ENCODE measurements at regions not wholly inside any gene's neighbourhood (a gene's known extent, or its start where the extent isn't known, plus 50 kb on each side); places are given as distances from the start of the nearest gene placed in this dataset.

DNA sequence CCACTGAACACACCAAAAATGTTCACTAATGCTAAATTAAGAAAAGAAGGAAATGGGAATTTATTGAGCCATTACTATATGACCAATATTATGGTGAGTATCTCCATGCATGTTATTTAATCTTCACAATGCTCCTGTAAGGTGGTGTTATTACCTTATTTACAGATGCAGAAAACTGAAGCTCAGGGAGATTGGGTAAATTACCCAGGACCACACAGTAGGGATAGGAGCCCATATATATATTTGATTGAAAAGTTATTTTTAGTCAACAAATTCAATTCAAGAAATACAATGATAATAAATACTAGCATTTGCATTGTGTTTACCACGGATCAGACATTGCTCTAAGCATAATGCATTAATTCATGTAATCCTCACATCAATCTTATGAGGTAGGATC lies 202.2 kb upstream of the FBXO11 start:
- Histone ChIP-seq H3K9ac (ENCODE audit: low read depth, low read length) (no peak overlapping the region), H3K9me3 (ENCODE audit: insufficient read depth, low read depth, low read length) (no peaks in the 10 kb centered on the region), H3K27ac (ENCODE audit: low read length) (no peak overlapping the region), H3K4me1 (ENCODE audit: insufficient read depth, low read length) (peaks cover 15% of the 10 kb centered on the region), H3K4me3 (ENCODE audit: low read length) (no peak overlapping the region), H3K36me3 (ENCODE audit: insufficient read depth, low read depth, low read length) (no peaks in the 10 kb centered on the region), H3K27me3 (ENCODE audit: insufficient read depth, low read length) (no peaks in the 10 kb centered on the region)

DNA sequence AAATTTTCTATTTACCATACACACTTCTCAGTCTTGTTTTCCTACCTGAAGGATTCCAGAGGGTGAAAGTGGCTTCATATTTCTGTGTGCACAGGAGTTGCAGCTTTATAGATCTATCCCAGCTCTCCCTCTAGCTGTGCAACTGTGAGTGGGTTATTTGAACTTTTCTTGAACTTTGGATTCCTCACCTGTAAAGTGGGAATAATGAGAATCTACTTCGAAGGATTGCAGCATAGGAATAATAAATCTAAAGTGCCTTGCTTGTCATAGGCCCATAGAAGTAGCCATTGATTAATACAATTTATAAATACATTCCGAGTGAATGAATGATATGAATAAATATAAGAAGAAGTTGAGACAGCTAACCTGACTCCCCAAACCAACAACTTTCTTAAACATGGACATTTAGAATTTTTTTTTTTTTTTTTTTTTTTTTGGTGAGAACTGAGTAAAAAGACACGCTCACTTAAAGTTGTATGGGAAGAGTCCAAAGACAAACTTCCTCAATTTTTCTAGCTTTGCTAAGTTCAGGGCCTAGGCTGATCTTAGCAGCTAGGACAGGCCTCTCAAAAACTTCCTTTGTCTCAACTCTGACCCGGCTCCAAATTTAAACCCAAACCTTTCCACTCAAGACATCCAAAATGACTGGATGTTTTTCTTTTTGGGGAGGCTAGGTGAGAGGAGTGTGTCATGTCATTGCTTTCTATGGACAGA lies 203.3 kb upstream of the FBXO11 start:
- peaks cover 15% of the 10 kb centered on the region for H3K4me1 ChIP-seq (ENCODE audit: insufficient read depth, low read length)
- H3K27ac ChIP-seq (ENCODE audit: low read length) = no peak overlapping the region
- H3K27me3 ChIP-seq (ENCODE audit: insufficient read depth, low read length) = no peaks in the 10 kb centered on the region
- no peaks in the 10 kb centered on the region for H3K36me3 ChIP-seq (ENCODE audit: insufficient read depth, low read depth, low read length)
- no peaks in the 10 kb centered on the region for H3K9me3 ChIP-seq (ENCODE audit: insufficient read depth, low read depth, low read length)
- no peak overlapping the region for H3K4me3 ChIP-seq (ENCODE audit: low read length)
- H3K9ac ChIP-seq (ENCODE audit: low read depth, low read length) = no peak overlapping the region

DNA sequence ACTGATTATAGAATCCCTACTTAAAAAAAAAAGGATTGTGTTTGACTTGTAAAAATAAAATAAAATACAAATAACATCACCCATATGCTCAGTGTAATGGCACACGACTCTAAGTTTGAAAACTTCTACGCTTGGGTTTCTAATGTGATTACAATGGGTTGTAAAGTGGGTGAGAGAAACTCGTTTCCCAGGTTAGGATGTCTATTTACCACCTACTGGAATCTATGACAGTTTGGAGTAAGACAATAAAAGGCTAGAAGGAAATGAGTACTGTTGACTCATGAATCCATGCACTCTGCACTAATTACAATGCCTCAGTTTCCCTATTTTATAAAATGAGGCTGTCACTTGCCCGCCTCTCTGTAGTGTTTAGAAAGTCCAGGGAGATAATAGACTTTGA lies 204.0 kb upstream of the FOXN2 start:
- H3K27me3 ChIP-seq (ENCODE audit: insufficient read depth, low read length) = no peaks in the 10 kb centered on the region
- H3K9me3 ChIP-seq (ENCODE audit: insufficient read depth, low read depth, low read length) = no peaks in the 10 kb centered on the region
- H3K4me3 ChIP-seq (ENCODE audit: low read length) = no peak overlapping the region
- H3K4me1 ChIP-seq (ENCODE audit: insufficient read depth, low read length) = peaks cover 15% of the 10 kb centered on the region
- H3K27ac ChIP-seq (ENCODE audit: low read length) = no peak overlapping the region
- no peak overlapping the region; the same call in 1 of the 2 replicates for H3K9ac ChIP-seq (ENCODE audit: low read depth, low read length)
- no peaks in the 10 kb centered on the region for H3K36me3 ChIP-seq (ENCODE audit: insufficient read depth, low read depth, low read length)

DNA sequence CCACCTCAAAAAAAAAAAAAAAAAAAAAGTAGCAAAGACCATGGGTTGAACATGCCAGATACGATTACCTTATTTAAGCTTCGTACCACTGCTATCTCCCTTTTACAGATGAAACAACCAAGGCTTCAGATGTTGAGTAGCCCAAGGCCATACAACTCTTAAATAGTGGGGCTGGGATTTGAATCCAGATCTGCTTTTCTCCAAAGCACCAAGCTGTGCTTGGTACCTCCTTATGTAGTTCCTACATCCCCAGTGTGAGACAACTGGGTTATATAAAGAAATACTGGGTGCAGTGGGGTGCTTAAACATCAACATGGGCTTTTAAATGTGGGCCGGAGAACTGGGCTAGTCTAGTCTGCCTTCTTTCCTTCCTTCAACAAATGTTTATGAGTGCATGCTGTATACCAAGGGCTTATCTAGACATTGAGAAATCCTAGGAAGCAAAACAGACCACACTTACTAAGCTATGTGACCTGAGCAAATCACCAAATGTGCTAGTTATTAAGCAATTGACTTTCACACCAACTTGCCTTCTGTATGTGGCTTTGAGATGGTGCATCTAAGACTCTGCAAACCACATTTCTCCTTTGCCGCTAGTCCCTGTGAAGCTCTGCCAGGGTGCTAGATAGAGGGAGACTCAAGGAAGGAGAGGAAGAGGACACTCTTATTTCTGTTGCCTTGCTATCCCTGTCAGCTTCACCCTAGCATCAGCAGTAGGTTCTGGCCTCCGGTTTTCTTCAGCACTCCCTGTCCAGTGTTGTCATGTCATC lies 201.4 kb upstream of the FOXN2 start:
- H3K36me3 ChIP-seq (ENCODE audit: insufficient read depth, low read depth, low read length) = no peaks in the 10 kb centered on the region
- H3K4me3 ChIP-seq (ENCODE audit: low read length) = no peak overlapping the region
- H3K9me3 ChIP-seq (ENCODE audit: insufficient read depth, low read depth, low read length) = no peaks in the 10 kb centered on the region
- H3K9ac ChIP-seq (ENCODE audit: low read depth, low read length) = no peak overlapping the region
- H3K4me1 ChIP-seq (ENCODE audit: insufficient read depth, low read length) = peaks cover 6% of the 10 kb centered on the region; the same call in 1 of the 2 replicates
- H3K27ac ChIP-seq (ENCODE audit: low read length) = no peak overlapping the region
- H3K27me3 ChIP-seq (ENCODE audit: insufficient read depth, low read length) = no peaks in the 10 kb centered on the region

DNA sequence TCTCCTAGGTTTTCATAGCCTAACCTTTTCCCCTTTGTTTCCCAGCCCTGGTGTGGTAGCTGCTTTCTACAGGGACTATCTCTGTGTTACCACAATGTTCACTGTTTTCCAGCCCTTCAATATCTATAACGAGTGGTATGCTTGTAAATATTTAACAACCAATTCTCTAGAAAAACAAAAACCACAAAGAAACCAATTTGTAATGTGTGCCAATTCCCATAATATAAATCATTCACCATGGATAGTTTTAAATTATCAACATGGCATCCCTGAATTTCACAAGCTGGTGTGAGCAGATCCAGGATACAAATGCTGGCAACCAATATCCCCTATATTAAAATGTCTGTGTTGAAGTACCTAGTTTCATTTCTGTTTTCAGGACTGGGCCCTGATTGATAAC lies 200.7 kb upstream of the FOXN2 start:
- Histone ChIP-seq H3K4me3 (ENCODE audit: low read length) (no peak overlapping the region), H3K9me3 (ENCODE audit: insufficient read depth, low read depth, low read length) (no peaks in the 10 kb centered on the region), H3K27me3 (ENCODE audit: insufficient read depth, low read length) (no peaks in the 10 kb centered on the region), H3K27ac (ENCODE audit: low read length) (no peak overlapping the region), H3K9ac (ENCODE audit: low read depth, low read length) (no peak overlapping the region), H3K36me3 (ENCODE audit: insufficient read depth, low read depth, low read length) (no peaks in the 10 kb centered on the region), H3K4me1 (ENCODE audit: insufficient read depth, low read length) (peaks cover 6% of the 10 kb centered on the region; the same call in 1 of the 2 replicates)

DNA sequence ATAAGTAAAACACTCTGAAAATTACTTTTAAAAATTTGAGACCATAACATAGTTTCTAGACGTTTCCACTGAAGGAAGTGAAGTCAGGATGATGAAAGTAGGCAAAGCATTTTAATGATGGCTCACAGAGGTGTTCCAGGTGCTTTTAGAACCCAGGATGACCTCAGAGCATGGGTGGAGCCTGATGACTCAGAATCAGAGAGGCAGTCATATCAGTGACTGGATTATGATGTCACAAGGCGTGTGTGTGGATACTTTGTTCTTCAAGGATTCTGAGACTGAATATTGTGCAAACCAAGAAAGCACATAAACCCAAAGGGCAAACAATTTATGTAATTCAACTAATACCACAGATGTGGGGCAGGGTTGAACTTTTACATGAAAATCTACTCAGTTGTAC lies 200.2 kb upstream of the FOXN2 start:
- H3K9ac ChIP-seq (ENCODE audit: low read depth, low read length) = no peak overlapping the region
- H3K27ac ChIP-seq (ENCODE audit: low read length) = no peak overlapping the region
- peaks cover 6% of the 10 kb centered on the region; the same call in 1 of the 2 replicates for H3K4me1 ChIP-seq (ENCODE audit: insufficient read depth, low read length)

DNA sequence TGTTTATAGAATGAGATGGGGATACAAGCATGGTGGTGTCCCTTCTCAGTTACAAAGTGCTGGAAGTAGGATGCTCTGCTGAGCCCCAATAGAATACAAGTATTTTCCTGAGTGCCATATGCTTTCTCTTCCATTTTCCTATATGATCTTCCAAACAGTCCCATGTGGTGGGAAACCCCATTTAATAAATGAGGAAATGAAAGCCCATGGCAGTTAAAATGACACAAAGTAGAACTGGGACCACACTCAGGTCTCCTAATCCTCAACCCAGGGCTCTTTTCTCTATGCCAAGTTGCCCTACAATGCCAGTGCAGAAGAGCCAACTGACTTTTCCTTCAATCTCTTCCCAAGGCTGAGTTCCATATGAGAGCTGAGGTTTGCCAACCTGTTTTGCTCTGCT lies 198.0 kb upstream of the FOXN2 start:
- Histone ChIP-seq H3K9ac (ENCODE audit: low read depth, low read length) (no peak overlapping the region), H3K4me1 (ENCODE audit: insufficient read depth, low read length) (no peaks in the 10 kb centered on the region), H3K4me3 (ENCODE audit: low read length) (no peak overlapping the region), H3K9me3 (ENCODE audit: insufficient read depth, low read depth, low read length) (no peaks in the 10 kb centered on the region), H3K27me3 (ENCODE audit: insufficient read depth, low read length) (no peaks in the 10 kb centered on the region), H3K36me3 (ENCODE audit: insufficient read depth, low read depth, low read length) (no peaks in the 10 kb centered on the region), H3K27ac (ENCODE audit: low read length) (no peak overlapping the region)

More for the DNA sequence above, 200.2 kb upstream of the FOXN2 start:
- Histone ChIP-seq H3K4me3 (ENCODE audit: low read length) (no peak overlapping the region), H3K27me3 (ENCODE audit: insufficient read depth, low read length) (no peaks in the 10 kb centered on the region), H3K9me3 (ENCODE audit: insufficient read depth, low read depth, low read length) (no peaks in the 10 kb centered on the region), H3K36me3 (ENCODE audit: insufficient read depth, low read depth, low read length) (no peaks in the 10 kb centered on the region)

DNA sequence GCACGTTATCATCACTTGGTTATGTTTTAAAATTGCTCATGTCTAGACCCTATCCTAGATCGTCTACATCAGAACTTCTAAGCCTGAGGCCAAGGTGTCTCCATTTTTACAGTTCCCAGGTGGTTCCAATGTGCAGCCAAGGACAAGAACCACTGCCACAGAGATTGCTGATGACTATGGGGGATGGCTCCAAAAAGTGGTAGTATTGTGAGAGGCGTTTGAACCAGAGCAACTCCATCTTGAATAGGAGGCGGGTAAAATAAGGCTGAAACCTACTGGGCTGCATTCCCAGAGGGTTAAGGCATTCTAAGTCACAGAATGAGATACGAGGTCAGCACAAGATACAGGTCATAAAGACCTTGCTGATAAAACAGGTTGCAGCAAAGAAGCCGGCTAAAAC lies 195.6 kb upstream of the FOXN2 start:
- Histone ChIP-seq H3K4me1 (ENCODE audit: insufficient read depth, low read length) (no peaks in the 10 kb centered on the region), H3K36me3 (ENCODE audit: insufficient read depth, low read depth, low read length) (no peaks in the 10 kb centered on the region), H3K4me3 (ENCODE audit: low read length) (no peak overlapping the region), H3K9me3 (ENCODE audit: insufficient read depth, low read depth, low read length) (no peaks in the 10 kb centered on the region), H3K27me3 (ENCODE audit: insufficient read depth, low read length) (no peaks in the 10 kb centered on the region), H3K27ac (ENCODE audit: low read length) (no peak overlapping the region), H3K9ac (ENCODE audit: low read depth, low read length) (no peak overlapping the region)

DNA sequence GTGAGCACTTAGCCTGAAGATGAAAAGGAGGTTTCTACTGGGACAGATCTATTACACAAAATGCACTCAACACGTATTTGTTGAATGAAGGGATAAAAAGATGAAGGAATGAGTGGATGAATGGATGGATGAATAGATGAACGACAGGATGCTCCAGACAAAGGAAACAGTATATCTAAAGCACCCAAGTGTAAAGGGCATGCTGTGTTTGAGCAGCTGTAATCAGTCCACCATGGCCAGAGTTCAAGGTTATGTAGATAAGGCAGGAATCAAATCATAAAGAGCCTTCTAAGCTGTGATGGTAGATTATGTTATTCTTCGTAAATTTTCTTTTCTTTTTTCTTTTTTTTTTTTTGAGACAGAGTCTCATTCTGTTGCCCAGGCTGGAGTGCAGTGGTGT lies 194.4 kb upstream of the FOXN2 start:
- Histone ChIP-seq H3K27me3 (ENCODE audit: insufficient read depth, low read length) (no peaks in the 10 kb centered on the region), H3K4me3 (ENCODE audit: low read length) (no peak overlapping the region), H3K27ac (ENCODE audit: low read length) (no peak overlapping the region), H3K9me3 (ENCODE audit: insufficient read depth, low read depth, low read length) (no peaks in the 10 kb centered on the region), H3K36me3 (ENCODE audit: insufficient read depth, low read depth, low read length) (no peaks in the 10 kb centered on the region), H3K4me1 (ENCODE audit: insufficient read depth, low read length) (no peaks in the 10 kb centered on the region), H3K9ac (ENCODE audit: low read depth, low read length) (no peak overlapping the region)

DNA sequence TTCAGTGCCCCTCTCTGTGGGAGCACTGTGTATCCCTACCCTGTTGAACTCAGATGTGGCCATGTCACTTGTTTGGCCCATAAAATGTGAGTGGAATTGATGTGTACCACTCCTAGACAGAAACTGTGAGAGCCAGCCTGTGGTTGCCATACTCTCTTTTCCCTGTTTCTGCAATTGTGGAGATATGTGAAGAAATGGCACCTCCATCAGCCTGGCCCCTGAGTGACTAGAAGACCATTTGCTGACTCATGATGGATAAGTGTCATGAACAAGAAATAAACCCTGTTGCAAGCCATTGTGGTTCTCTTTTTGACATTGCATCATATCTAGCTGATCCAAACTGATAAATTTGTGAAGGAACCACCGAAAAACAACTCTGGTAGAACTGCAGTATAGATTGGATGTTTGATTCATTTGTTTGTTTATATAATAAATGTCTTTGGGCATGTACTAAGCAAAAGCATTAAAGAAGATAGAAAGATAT lies 193.7 kb upstream of the FOXN2 start:
- no peaks in the 10 kb centered on the region for H3K36me3 ChIP-seq (ENCODE audit: insufficient read depth, low read depth, low read length)
- no peaks in the 10 kb centered on the region for H3K4me1 ChIP-seq (ENCODE audit: insufficient read depth, low read length)
- no peak overlapping the region for H3K9ac ChIP-seq (ENCODE audit: low read depth, low read length)
- H3K9me3 ChIP-seq (ENCODE audit: insufficient read depth, low read depth, low read length) = no peaks in the 10 kb centered on the region
- no peaks in the 10 kb centered on the region for H3K27me3 ChIP-seq (ENCODE audit: insufficient read depth, low read length)
- H3K27ac ChIP-seq (ENCODE audit: low read length) = no peak overlapping the region
- no peak overlapping the region for H3K4me3 ChIP-seq (ENCODE audit: low read length)

DNA sequence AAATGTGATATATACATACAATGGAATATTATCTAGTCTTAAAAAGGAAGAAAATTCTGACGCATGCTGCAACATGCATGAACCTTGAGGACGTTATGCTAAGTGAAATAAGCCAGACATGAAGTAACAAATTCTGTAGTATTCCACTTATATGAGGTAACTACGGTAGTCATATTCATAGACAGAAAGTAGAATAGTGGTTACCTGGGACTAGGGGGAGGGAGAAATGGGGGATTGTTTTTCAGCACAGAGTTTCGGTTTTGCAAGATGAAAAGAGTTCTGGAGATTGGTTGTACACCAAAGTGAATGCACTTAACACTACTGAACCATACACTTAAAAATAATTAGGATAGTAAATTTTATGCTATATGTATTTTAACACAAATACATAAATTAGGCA lies 192.3 kb upstream of the FOXN2 start:
- no peaks in the 10 kb centered on the region for H3K4me1 ChIP-seq (ENCODE audit: insufficient read depth, low read length)
- H3K36me3 ChIP-seq (ENCODE audit: insufficient read depth, low read depth, low read length) = no peaks in the 10 kb centered on the region
- no peak overlapping the region for H3K4me3 ChIP-seq (ENCODE audit: low read length)
- no peak overlapping the region for H3K9ac ChIP-seq (ENCODE audit: low read depth, low read length)
- no peak overlapping the region for H3K27ac ChIP-seq (ENCODE audit: low read length)
- no peaks in the 10 kb centered on the region for H3K9me3 ChIP-seq (ENCODE audit: insufficient read depth, low read depth, low read length)
- H3K27me3 ChIP-seq (ENCODE audit: insufficient read depth, low read length) = no peaks in the 10 kb centered on the region

DNA sequence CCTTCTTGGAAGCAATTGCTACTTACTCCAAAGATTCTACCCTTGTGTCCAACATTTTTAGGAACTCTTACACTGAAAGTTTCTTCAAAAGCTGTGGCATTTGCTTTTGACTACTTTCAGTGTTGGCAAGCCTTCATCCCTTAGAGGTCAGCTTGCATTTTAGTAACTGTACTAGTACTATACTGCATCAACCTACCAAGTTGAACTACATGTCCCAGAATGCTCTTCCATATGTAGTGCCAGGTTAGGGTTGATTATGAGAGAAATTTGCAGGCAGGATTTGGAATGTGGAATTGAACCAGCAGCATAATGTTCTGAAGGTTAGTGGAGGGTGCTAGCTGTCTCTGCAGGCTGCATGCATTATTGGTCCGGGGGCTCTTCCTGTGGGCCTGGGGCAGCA lies 189.9 kb upstream of the FOXN2 start:
- Histone ChIP-seq H3K36me3 (ENCODE audit: insufficient read depth, low read depth, low read length) (no peaks in the 10 kb centered on the region), H3K4me1 (ENCODE audit: insufficient read depth, low read length) (no peaks in the 10 kb centered on the region), H3K4me3 (ENCODE audit: low read length) (no peak overlapping the region), H3K27me3 (ENCODE audit: insufficient read depth, low read length) (no peaks in the 10 kb centered on the region), H3K9ac (ENCODE audit: low read depth, low read length) (no peak overlapping the region), H3K27ac (ENCODE audit: low read length) (no peak overlapping the region), H3K9me3 (ENCODE audit: insufficient read depth, low read depth, low read length) (no peaks in the 10 kb centered on the region)

All from iPS-20b (cell line).